Suprapubic skin (tissue), 4 donors: ENCODE measurements at regions not wholly inside any gene's neighbourhood (a gene's known extent, or its start where the extent isn't known, plus 50 kb on each side); places are given as distances from the start of the nearest gene placed in this dataset.

Experiments used
- DNase-seq, 2 donors: peaks; one replicate each; pipeline ENCODE4 v3.0.0-alpha.2; 2019; ENCODE audit warnings: low spot score in 2 of 2
- H3K27ac ChIP-seq: fragments of 200-600 bp; sonication (generic); one replicate; pipeline ENCODE4 v1.5.1; 2019
- H3K27me3 ChIP-seq: fragments of 200-600 bp; sonication (generic); one replicate; pipeline ENCODE4 v1.5.1; 2019
- H3K36me3 ChIP-seq: fragments of 200-600 bp; sonication (generic); one replicate; pipeline ENCODE4 v1.5.1; 2019
- H3K4me1 ChIP-seq: fragments of 200-600 bp; sonication (generic); one replicate; pipeline ENCODE4 v1.5.1; 2019
- H3K4me3 ChIP-seq: fragments of 200-600 bp; sonication (generic); one replicate; pipeline ENCODE4 v1.5.1; 2019; ENCODE audit warnings: mild to moderate bottlenecking
- H3K9me3 ChIP-seq: fragments of 200-600 bp; sonication (generic); one replicate; pipeline ENCODE4 v1.5.1; 2019
- EP300 ChIP-seq: sonication (generic); formaldehyde crosslinking; IDR thresholded peaks from one replicate; pipeline ENCODE4 v1.6.1; 2017; ENCODE audit warnings: antibody characterized with exemption
- POLR2A ChIP-seq, 2 donors: fragments of 450-650 bp; IDR thresholded peaks; one replicate each; pipeline ENCODE4 v1.6.1; 2017; ENCODE audit warnings: antibody characterized with exemption in 2 of 2, mild to moderate bottlenecking in 2 of 2, moderate library complexity in 2 of 2
- POLR2AphosphoS5 ChIP-seq, 3 donors: sonication (generic); formaldehyde crosslinking; IDR thresholded peaks; one replicate each; pipeline ENCODE4 v1.6.1; 2017; ENCODE audit warnings: antibody characterized with exemption in 3 of 3
- whole genome bisulfite sequencing: methylation state at CpG from one replicate; pipeline ENCODE4 v1.1.5; 2018; 5-methylcytosine and 5-hydroxymethylcytosine counted together
- TF ChIP-seq, protein P1 (sequence below), 2 donors: fragments of 200-600 bp in 1 of 2; fragments of 450-650 bp in 1 of 2; sonication (generic) in 1 of 2; IDR thresholded peaks; one replicate each; pipeline ENCODE4 v1.5.1; 2016 to 2019; ENCODE audit warnings: antibody characterized with exemption in 2 of 2, mild to moderate bottlenecking in 1 of 2, moderate library complexity in 1 of 2

DNA sequence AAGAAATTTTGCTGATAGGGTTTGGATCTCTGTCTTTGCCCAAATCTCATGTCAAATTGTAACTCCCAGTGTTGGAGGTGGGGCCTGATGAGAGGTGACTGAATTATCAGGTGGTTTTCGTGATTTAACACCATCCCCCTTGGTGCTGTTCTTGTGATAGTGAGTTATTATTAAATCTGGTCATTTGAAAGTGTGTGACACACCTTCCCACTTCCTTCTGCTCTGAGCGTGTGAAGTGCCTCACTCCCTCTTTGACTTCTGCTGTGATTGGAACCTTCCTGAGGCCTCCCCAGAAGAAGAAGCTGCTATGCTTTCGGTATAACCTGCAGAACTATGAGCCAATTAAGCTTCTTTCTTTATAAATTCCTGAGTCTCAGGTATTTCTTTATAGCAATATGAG, 632.0 kb downstream of the SLITRK5 start:
- 88% methylated on average over 3 of the region's 3 CpGs for WGBS
- no peak for DNase-seq
- Histone ChIP-seq H3K4me3 (no peak overlapping the region), H3K27me3 (no peaks in the 10 kb centered on the region), H3K4me1 (no peaks in the 10 kb centered on the region), H3K27ac (no peak overlapping the region), H3K9me3 (peaks cover 3% of the 10 kb centered on the region), H3K36me3 (no peaks in the 10 kb centered on the region)
- TF ChIP-seq, protein P1, sequence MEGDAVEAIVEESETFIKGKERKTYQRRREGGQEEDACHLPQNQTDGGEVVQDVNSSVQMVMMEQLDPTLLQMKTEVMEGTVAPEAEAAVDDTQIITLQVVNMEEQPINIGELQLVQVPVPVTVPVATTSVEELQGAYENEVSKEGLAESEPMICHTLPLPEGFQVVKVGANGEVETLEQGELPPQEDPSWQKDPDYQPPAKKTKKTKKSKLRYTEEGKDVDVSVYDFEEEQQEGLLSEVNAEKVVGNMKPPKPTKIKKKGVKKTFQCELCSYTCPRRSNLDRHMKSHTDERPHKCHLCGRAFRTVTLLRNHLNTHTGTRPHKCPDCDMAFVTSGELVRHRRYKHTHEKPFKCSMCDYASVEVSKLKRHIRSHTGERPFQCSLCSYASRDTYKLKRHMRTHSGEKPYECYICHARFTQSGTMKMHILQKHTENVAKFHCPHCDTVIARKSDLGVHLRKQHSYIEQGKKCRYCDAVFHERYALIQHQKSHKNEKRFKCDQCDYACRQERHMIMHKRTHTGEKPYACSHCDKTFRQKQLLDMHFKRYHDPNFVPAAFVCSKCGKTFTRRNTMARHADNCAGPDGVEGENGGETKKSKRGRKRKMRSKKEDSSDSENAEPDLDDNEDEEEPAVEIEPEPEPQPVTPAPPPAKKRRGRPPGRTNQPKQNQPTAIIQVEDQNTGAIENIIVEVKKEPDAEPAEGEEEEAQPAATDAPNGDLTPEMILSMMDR (IDR thresholded peaks at IDR 0.05) = no peak
- TF ChIP-seq EP300 = no peak
- TF ChIP-seq POLR2A (IDR thresholded peaks at IDR 0.05) = no peak
- TF ChIP-seq POLR2AphosphoS5 (IDR thresholded peaks at IDR 0.05) = no peak

DNA sequence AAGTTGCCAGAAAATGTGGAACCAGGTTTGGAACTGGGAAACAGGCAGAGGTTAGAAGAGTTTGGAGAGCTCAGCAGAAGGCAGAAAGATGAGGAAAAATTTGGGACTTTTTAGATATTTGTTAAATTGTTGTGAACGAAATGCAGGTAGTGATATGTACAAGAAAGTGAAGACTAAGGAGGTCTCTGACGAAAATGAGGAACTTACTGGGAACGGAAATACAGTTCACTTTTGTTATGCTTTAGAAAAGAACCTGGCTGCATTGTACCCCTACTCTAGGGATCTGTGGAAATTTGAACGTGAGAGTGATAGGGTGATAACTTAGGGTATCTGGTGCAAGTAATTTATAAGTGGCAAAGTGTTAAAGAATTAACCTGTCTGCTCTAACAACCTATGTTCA, 632.4 kb downstream of the SLITRK5 start:
- 73% methylated on average over 4 of the region's 4 CpGs for WGBS
- no peak overlapping the region for H3K4me3 ChIP-seq
- H3K4me1 ChIP-seq = no peaks in the 10 kb centered on the region
- H3K27me3 ChIP-seq = no peaks in the 10 kb centered on the region
- H3K36me3 ChIP-seq = no peaks in the 10 kb centered on the region
- DNase-seq = no peak
- no peak for TF ChIP-seq EP300
- TF ChIP-seq POLR2AphosphoS5 (IDR thresholded peaks at IDR 0.05) = no peak
- no peak for TF ChIP-seq POLR2A (IDR thresholded peaks at IDR 0.05)
- TF ChIP-seq, protein P1 (IDR thresholded peaks at IDR 0.05) = no peak
- H3K9me3 ChIP-seq = peaks cover 3% of the 10 kb centered on the region
- H3K27ac ChIP-seq = no peak overlapping the region

DNA sequence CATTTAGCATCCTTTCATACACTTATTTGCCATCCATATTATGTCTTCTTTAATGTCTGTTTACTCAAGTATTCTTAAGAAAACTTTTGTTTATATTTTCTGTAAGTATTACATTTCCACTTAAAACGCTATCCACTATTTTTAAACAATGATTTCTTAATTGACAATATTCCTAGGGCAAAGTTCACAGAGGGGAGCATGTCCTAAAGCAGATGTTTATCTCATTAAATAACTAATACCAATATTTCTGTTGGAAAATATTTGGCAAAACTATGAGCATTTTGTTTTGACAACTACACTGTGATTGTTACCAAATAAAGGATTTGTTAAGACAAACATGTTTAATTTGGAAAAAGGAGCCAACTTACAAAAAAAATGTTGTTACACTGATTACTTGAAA, 643.3 kb downstream of the SLITRK5 start:
- H3K27me3 ChIP-seq = no peaks in the 10 kb centered on the region
- no peaks in the 10 kb centered on the region for H3K36me3 ChIP-seq
- no peak overlapping the region for H3K4me3 ChIP-seq
- no peak for TF ChIP-seq POLR2AphosphoS5 (IDR thresholded peaks at IDR 0.05)
- no peak for TF ChIP-seq EP300
- TF ChIP-seq, protein P1 (IDR thresholded peaks at IDR 0.05) = no peak
- TF ChIP-seq POLR2A (IDR thresholded peaks at IDR 0.05) = no peak
- no peak overlapping the region for H3K27ac ChIP-seq
- WGBS = 58% methylated on average over 1 of the region's 1 CpG
- H3K4me1 ChIP-seq = no peaks in the 10 kb centered on the region
- no peaks in the 10 kb centered on the region for H3K9me3 ChIP-seq
- DNase-seq = no peak

DNA sequence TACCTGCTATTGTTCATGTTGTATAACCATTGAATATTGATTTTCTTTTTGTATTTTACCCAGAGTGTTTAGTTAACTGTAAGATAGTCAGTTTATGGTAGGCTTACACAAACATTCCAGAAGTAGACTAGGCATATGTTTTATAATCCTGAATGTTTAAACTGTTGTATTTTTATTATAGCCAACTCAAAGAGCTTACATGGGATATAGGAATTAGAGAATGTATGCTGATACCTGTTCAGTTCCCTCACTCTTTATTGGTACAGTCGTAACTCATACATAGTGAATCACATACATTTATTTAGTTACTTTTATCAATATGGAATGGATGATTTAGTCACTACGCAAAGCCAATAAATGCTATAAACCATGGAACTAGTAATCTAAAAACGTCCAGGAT, 657.9 kb downstream of the SLITRK5 start:
- Histone ChIP-seq H3K4me3 (no peak overlapping the region), H3K36me3 (no peaks in the 10 kb centered on the region), H3K27ac (no peak overlapping the region), H3K4me1 (no peaks in the 10 kb centered on the region), H3K27me3 (no peaks in the 10 kb centered on the region), H3K9me3 (peaks cover 3% of the 10 kb centered on the region)
- WGBS = 83% methylated on average over 3 of the region's 3 CpGs
- no peak for TF ChIP-seq POLR2AphosphoS5 (IDR thresholded peaks at IDR 0.05)
- TF ChIP-seq EP300 = no peak
- no peak for DNase-seq

DNA sequence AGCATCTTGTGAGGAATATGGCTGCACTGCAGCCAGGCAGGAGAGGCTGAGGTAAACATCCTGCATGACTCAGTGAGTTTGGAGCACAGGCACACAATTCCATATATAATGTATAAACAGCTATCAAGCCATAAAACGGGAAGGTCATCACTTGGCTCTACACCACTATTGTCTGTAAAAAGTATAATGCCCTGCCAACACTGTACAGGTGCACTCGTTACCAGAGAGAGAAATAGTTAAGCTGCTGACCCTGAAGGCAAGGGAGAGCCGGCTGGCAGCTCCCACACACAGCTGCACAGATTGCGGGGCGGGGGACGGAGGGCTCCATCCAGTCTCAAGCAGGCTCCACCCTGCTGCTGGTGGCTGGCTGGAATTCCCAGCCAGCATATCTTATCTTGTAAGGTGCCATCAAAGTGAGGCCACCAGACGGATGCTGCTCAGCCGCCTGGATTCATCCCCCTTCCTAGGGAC, 668.1 kb downstream of the SLITRK5 start:
- Histone ChIP-seq H3K27ac (no peak overlapping the region), H3K4me3 (no peak overlapping the region), H3K27me3 (no peaks in the 10 kb centered on the region), H3K36me3 (no peaks in the 10 kb centered on the region), H3K4me1 (no peaks in the 10 kb centered on the region), H3K9me3 (no peaks in the 10 kb centered on the region)
- 44% methylated on average over 8 of the region's 8 CpGs for WGBS
- no peak for DNase-seq
- TF ChIP-seq POLR2A (IDR thresholded peaks at IDR 0.05) (no peak), POLR2AphosphoS5 (IDR thresholded peaks at IDR 0.05) (no peak), EP300 (no peak)
- TF ChIP-seq, protein P1 (IDR thresholded peaks at IDR 0.05) = no peak
